ENCODE measurements at regions not wholly inside any gene's neighbourhood (a gene's known extent, or its start where the extent isn't known, plus 50 kb on each side); places are given as distances from the start of the nearest gene placed in this dataset.
A peak's percentile ranks its signal among the peaks of the same experiment; 100 is the strongest.

DNA sequence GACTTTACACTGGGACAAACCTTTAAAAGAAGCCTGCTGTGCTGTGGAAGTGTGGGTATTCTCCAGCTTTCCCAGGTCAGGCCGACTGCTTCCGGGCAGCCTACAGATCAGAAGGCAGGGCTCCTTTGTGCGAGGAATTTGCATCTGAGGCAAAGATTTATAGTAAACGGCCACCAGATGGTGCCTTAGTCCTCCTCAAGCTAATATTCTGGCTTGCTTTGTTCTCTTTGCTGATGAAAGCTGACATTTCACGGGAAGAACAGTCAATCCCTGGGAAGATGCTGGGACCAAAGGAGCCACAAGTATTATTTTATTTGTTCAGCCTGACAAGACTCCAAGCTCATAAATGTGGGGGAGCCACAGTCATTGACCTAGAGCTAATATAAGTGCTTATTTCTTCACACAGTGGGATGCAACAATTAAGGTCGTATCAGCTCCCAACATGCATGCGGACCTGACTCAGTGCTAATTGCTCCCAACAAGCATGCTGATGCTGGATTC lies 120.7 kb upstream of the TRIM2 start:
- TF ChIP-seq, protein P1, sequence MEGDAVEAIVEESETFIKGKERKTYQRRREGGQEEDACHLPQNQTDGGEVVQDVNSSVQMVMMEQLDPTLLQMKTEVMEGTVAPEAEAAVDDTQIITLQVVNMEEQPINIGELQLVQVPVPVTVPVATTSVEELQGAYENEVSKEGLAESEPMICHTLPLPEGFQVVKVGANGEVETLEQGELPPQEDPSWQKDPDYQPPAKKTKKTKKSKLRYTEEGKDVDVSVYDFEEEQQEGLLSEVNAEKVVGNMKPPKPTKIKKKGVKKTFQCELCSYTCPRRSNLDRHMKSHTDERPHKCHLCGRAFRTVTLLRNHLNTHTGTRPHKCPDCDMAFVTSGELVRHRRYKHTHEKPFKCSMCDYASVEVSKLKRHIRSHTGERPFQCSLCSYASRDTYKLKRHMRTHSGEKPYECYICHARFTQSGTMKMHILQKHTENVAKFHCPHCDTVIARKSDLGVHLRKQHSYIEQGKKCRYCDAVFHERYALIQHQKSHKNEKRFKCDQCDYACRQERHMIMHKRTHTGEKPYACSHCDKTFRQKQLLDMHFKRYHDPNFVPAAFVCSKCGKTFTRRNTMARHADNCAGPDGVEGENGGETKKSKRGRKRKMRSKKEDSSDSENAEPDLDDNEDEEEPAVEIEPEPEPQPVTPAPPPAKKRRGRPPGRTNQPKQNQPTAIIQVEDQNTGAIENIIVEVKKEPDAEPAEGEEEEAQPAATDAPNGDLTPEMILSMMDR (IDR thresholded peaks at IDR 0.05; ENCODE audit: insufficient read depth, missing control alignments): peak; percentile 68
- FAIRE-seq (peak; percentile 51), DNase-seq (ENCODE audit: insufficient read length, low spot score) (no peak)

DNA sequence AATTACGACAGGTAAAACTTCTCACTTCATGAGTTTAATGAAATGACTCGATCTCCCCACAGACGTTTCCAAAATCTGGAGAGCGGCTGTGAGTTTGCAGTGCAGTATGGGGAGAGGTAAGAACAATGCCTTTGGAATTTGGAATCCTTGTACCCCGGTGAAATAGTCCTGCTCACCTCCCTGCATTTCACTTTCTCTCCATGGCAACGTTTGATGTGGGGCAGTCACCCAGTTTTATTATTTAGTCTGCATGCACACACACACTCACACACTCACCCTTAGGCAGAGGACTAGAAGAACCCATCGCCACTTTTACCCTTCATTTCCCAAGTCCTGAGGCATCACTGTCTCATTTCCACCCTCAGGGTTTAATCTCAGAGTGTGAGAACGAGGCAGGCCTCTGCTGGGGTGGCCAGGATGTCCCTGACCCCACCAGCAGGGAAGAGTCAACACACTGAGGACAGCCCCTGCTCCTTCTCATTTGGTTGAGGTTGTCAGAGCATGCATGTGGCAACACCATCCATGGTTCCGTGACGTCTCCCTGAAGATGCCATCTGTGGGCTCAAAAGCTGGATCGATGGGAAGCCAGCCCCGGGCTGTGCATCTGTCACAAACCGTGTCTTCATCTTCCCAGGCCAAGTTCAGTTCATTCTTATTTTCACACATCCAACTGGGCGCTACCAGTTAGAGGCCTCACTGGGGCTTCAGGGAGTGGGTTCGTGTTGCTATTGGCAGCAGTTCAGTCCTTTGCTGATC lies 119.8 kb upstream of the TRIM2 start:
- no peak for FAIRE-seq
- no peak for DNase-seq (ENCODE audit: insufficient read length, low spot score)
- TF ChIP-seq, protein P1 (IDR thresholded peaks at IDR 0.05; ENCODE audit: insufficient read depth, missing control alignments): no peak

DNA sequence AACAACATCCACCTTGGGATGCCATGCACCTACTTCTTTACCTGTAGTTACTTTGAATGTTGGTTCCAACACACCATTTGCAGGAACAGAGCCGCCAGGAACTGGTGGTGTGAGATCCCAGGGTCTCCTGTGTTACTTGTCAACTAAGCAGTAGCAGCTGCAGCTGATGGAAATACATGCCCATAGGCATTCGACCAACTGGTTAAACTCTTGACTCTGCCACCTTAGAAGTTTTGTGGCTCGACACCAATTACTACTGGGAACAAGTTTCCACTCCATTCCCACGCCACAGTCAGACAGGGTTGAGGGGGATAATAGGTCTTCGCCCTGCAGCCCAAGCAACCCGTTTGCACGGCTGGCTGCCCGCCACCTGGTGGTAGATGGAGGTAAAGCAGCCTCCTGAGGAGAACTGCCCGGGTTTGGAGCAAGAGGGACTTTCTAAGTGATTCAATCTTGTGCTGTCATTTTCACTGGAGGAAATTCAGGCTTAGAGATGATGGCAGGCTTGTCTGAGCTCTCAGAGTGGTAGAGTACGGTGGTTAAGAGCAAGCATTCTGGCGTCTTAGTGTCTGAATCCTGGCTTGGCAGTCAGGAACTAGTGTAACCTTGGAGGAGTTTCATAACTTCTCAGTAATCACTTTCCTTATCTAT lies 119.1 kb upstream of the TRIM2 start:
- no peak for FAIRE-seq
- TF ChIP-seq, protein P1 (IDR thresholded peaks at IDR 0.05; ENCODE audit: insufficient read depth, missing control alignments): peak; percentile 76
- DNase-seq (ENCODE audit: insufficient read length, low spot score): no peak

DNA sequence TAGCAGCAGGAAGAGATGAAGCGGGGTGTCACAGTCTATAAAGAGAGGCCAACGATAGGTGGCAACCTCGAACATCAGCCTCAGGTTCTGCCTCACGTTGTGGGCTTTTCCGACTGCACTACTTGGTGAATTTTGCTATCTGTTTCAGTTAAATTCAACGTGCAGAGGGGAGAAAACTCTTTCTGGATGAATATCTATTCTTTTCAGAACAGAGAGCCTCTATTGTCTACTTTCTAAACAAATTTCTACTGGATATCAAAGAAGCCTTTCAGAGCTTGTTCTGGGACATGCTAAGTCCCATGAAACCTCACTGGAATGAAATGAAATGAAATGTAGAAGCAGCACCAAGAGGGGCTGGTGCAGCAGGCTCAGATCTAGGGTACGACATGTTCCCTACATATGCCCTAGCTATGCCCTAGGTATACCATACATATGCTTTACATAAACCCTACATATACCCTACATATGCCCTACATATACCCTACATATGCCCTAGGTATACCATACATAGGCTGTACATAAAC lies 116.5 kb upstream of the TRIM2 start:
- TF ChIP-seq, protein P1 (IDR thresholded peaks at IDR 0.05; ENCODE audit: insufficient read depth, missing control alignments): no peak
- FAIRE-seq: no peak
- no peak for DNase-seq (ENCODE audit: insufficient read length, low spot score)

DNA sequence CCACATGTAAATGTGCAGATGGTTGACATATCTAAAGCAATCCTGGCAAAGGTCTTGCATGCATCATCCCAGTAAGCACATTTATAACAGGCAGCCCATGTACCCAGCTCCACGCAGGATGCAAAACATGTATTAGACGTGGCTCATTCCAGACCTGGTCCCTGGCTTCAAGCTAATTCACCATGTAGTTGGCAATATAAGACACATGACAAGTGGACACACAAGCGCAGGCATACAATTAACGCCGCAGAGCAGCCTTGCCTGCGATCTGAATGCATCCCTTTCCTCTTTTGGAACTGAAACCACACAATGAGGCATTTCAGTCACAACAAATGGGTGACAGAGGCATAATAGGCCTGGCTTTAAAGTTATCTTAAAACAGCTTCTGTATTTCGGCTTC lies 114.5 kb upstream of the TRIM2 start:
- TF ChIP-seq, protein P1 (IDR thresholded peaks at IDR 0.05; ENCODE audit: insufficient read depth, missing control alignments): no peak
- DNase-seq (ENCODE audit: insufficient read length, low spot score) (no peak), FAIRE-seq (no peak)

DNA sequence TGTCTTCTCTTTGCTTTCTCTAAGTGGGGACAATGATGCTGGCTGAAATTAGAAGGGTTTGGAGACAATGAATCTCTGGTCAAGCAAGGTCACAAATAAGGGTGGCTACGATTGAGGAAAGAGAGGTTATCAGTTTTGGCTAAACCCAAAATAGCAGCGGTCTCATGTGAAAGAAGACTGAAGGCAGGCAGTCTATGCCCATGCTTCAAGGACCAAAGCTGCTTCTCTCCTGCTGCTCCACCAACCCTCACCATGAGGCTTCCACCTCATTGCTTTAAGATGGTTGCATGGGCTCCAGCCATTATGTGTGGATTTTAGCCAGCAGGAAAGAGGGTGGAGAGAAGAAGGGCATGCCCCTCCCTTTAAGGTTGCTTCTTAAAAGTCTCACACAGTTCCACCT lies 114.1 kb upstream of the TRIM2 start:
- FAIRE-seq (no peak), DNase-seq (ENCODE audit: insufficient read length, low spot score) (no peak)
- TF ChIP-seq, protein P1 (IDR thresholded peaks at IDR 0.05; ENCODE audit: insufficient read depth, missing control alignments): no peak

Data from D721Med (cell line).